Kidney epithelial cell (primary cell): ENCODE measurements at regions not wholly inside any gene's neighbourhood (a gene's known extent, or its start where the extent isn't known, plus 50 kb on each side); places are given as distances from the start of the nearest gene placed in this dataset.

Experiments used
- DNase-seq: peaks from one replicate; pipeline ENCODE4 v3.0.0-alpha.2; 2010; ENCODE audit warnings: low read depth
- H3K27me3 ChIP-seq: 2 replicates; pipeline ENCODE4 v1.6.0; 2011; ENCODE audit warnings: low read length; ENCODE audit not compliant: control insufficient read depth, insufficient read depth
- H3K36me3 ChIP-seq: 2 replicates; pipeline ENCODE4 v1.5.1; 2011; ENCODE audit warnings: low read length; ENCODE audit not compliant: control insufficient read depth, insufficient read depth
- H3K4me3 ChIP-seq: 2 replicates; pipeline ENCODE4 v1.5.1; 2011; ENCODE audit warnings: low read depth, mild to moderate bottlenecking, control low read depth, low read length
- CTCF ChIP-seq: IDR thresholded peaks from 2 replicates; pipeline ENCODE4 v1.5.1; 2011; ENCODE audit warnings: mild to moderate bottlenecking, moderate library complexity, low read length, control low read depth, inconsistent platforms; ENCODE audit not compliant: insufficient read depth, poor library complexity, severe bottlenecking

- TF ChIP-seq CTCF, result no peak
- Histone ChIP-seq H3K36me3 (no peaks in the 10 kb centered on the region), H3K27me3 (no peaks in the 10 kb centered on the region), H3K4me3 (no peak overlapping the region)
- no peak for DNase-seq
Observed at GRCh38 chr22:48755059-48755949, 1072.4 kb downstream of the BRD1 start.

DNA sequence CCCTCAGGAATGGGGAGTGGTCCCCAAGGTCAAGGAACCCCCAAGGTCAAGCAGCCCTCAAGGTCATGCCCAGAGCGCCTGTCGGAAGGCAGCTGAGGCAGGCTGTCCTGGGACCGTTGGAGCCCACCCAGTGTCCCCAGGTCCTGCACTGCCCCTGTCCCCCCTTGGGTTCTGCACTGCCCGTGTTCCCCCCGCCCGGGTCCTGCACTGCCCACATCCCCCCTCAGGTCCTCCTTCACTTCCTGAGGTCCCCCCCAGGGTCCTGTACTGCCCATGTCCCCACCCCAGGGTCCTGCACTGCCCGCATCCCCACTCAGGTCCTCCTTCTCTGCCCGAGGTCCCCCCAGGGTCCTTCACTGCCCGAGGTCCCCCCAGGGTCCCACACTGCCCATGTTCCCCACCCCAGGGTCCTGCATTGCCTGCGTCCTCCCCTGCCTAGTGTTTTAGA is 1073.0 kb downstream of the BRD1 start:
- no peaks in the 10 kb centered on the region for H3K36me3 ChIP-seq
- H3K27me3 ChIP-seq, result no peaks in the 10 kb centered on the region
- H3K4me3 ChIP-seq, result no peak overlapping the region
- no peak for TF ChIP-seq CTCF
- no peak for DNase-seq

GRCh38 chr22:48753752-48754517 is 1073.7 kb downstream of the BRD1 start:
- TF ChIP-seq CTCF, result no peak
- Histone ChIP-seq H3K27me3 (no peaks in the 10 kb centered on the region), H3K4me3 (no peak overlapping the region), H3K36me3 (no peaks in the 10 kb centered on the region)
- DNase-seq, result no peak

DNA sequence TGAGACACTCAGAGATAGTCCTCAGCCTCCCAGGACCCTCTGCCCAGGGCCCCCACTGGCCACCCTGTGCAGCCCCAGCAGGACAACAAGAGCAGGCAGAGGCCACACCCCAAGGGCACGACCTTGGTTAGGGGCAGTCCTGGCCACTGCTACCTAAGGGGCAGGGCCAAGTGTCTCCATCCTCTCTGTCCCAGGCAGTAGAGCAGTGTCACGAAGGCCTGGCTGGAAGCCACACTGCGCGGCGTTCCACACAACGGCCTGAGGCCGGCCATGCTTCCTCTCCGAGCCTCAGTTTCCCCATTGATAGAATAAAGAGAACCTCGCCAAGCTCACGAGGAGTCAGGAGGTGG is 1074.3 kb downstream of the BRD1 start:
- Histone ChIP-seq H3K27me3 (no peaks in the 10 kb centered on the region), H3K4me3 (no peak overlapping the region), H3K36me3 (no peaks in the 10 kb centered on the region)
- no peak for TF ChIP-seq CTCF
- no peak for DNase-seq

GRCh38 chr22:48752451-48753380 is 1075.0 kb downstream of the BRD1 start:
- Histone ChIP-seq H3K27me3 (no peaks in the 10 kb centered on the region), H3K4me3 (no peak overlapping the region), H3K36me3 (no peaks in the 10 kb centered on the region)
- TF ChIP-seq CTCF, result no peak
- no peak for DNase-seq
